Heart left ventricle (tissue), 16 donors: ENCODE measurements at regions not wholly inside any gene's neighbourhood (a gene's known extent, or its start where the extent isn't known, plus 50 kb on each side); places are given as distances from the start of the nearest gene placed in this dataset.

Source experiments
- ATAC-seq, 4 donors: fragments of 200-7000 bp; cut with Tn5 transposase; one replicate each; pipeline ENCODE4 v1.9.1; 2020 to 2022; ENCODE audit warnings: moderate library complexity in 4 of 4, mild to moderate bottlenecking in 3 of 4, moderate number of reproducible peaks in 1 of 4
- DNase-seq, 5 donors: peaks; one replicate each; pipeline ENCODE4 v3.0.0-alpha.2; 2020
- H3K27ac ChIP-seq, 12 donors: fragments of 200-600 bp; sonication (generic) in 4 of 12; one replicate each; pipeline versions ENCODE4 v1.5.0 to v1.8.0; 2016 to 2022; ENCODE audit warnings: mild to moderate bottlenecking in 2 of 12
- H3K27me3 ChIP-seq, 9 donors: fragments of 200-600 bp; sonication (generic) in 2 of 9; one replicate each; pipeline versions ENCODE4 v1.5.1 to v1.8.0; 2016 to 2022; ENCODE audit warnings: mild to moderate bottlenecking in 3 of 9
- H3K36me3 ChIP-seq, 9 donors: fragments of 200-600 bp; sonication (generic) in 2 of 9; one replicate each; pipeline versions ENCODE4 v1.5.0 to v1.8.0; 2018 to 2022; ENCODE audit warnings: mild to moderate bottlenecking in 2 of 9
- H3K4me1 ChIP-seq, 12 donors: fragments of 200-600 bp; sonication (generic) in 4 of 12; one replicate each; pipeline versions ENCODE4 v1.5.0 to v1.8.0; 2016 to 2022; ENCODE audit warnings: mild to moderate bottlenecking in 3 of 12
- H3K4me3 ChIP-seq, 12 donors: fragments of 200-600 bp; sonication (generic) in 4 of 12; one replicate each; pipeline versions ENCODE4 v1.5.0 to v1.8.0; 2017 to 2022; ENCODE audit warnings: mild to moderate bottlenecking in 9 of 12, moderate library complexity in 4 of 12
- H3K9me3 ChIP-seq, 12 donors: fragments of 200-600 bp; sonication (generic) in 4 of 12; one replicate each; pipeline versions ENCODE4 v1.5.0 to v1.8.0; 2016 to 2022; ENCODE audit warnings: mild to moderate bottlenecking in 1 of 12
- POLR2A ChIP-seq, 2 donors: fragments of 450-650 bp; IDR thresholded peaks; one replicate each; pipeline ENCODE4 v1.6.1; 2017; ENCODE audit warnings: antibody characterized with exemption in 2 of 2, mild to moderate bottlenecking in 2 of 2, moderate library complexity in 2 of 2
- WGBS, 4 donors: extraction: QIAGEN DNeasy Blood & Tissue Kit in 2 of 4; methylation state at CpG; one replicate each; pipeline versions ENCODE4 v1.1.5 to v1.1.7; 2013 to 2018; 5-methylcytosine and 5-hydroxymethylcytosine counted together
- intact Hi-C, 10 donors: fragments of 100-400 bp; cut with DNase I; formaldehyde crosslinking; loops; one replicate each; pipeline versions ENCODE4 v1.11.1 to v1.14.2; 2022
- TF ChIP-seq, protein P1 (sequence below), 12 donors: fragments of 200-600 bp; sonication (generic) in 4 of 12; IDR thresholded peaks; one replicate each; pipeline versions ENCODE4 v1.5.0 to v1.8.0; 2018 to 2022; ENCODE audit warnings: antibody characterized with exemption in 12 of 12, mild to moderate bottlenecking in 5 of 12
- donor health status: ischemic (EF 13 %, LVEDD 7.1; RV severe dilation, severe dysfunction).
- donor health status: healthy with polysubstance abuse.
- donor health status: DM: no; HTN: yes; CAD: no.
- donor health status: DM: no; HTN: no; CAD: no.
- donor health status: ischemic (EF 25% LVEDD 6.9; RV normal size, moderate dysfunction).
- donor health status: ischemic (EF 25% LVEDD 5.7; RV mildly dilated, moderate dysfunction).
- donor health status: healthy.
- donor health status: DM: yes; HTN: yes; CAD: no.
- donor health status: ischemic (EF 35%, LVEDD 5.7; RV mildly dilated, moderate dysfunction).
- donor health status: nonischemic (EF 11% LVEDD 7.7; RV severe dilation, severe dysfunction).
- donor health status: DM: yes; HTN: yes; CAD: no.
- donor health status: PGD.
- donor health status: ischemic (EF 29% LVEDD 5.4; RV normal size, mild dysfunction).
- donor health status: nonischemic (EF 23%, LVEDD 6.1; RV moderate dilation, normal function).

DNA sequence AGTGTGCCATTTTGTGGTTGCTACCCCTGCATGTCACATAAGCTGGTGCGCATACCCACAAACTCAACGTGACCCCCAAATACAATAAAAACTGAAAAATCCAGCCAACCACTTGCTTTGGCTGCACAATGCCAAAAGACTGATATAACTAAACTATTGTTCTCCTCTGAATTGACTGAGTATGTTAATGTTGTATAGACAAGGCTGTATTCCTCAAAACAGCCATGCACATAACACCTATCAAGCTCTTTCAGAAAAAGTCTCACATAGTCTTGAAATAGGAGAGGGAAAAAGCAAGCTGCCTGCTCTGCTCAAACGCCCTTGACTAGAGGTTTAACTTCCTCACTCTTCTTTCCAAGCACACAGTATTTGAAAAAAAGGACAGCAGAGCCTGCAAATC lies 126.4 kb upstream of the NOCT start:
- WGBS, 4 donors, result 70 to 92% (median 84%) methylated on average over 3 of the region's 3 CpGs
- no peaks in the 10 kb centered on the region for H3K4me1 ChIP-seq
- DNase-seq, result no peak
- H3K4me3 ChIP-seq, result no peak overlapping the region
- H3K9me3 ChIP-seq, result no peaks in the 10 kb centered on the region
- no peak for ATAC-seq
- TF ChIP-seq, protein P1, sequence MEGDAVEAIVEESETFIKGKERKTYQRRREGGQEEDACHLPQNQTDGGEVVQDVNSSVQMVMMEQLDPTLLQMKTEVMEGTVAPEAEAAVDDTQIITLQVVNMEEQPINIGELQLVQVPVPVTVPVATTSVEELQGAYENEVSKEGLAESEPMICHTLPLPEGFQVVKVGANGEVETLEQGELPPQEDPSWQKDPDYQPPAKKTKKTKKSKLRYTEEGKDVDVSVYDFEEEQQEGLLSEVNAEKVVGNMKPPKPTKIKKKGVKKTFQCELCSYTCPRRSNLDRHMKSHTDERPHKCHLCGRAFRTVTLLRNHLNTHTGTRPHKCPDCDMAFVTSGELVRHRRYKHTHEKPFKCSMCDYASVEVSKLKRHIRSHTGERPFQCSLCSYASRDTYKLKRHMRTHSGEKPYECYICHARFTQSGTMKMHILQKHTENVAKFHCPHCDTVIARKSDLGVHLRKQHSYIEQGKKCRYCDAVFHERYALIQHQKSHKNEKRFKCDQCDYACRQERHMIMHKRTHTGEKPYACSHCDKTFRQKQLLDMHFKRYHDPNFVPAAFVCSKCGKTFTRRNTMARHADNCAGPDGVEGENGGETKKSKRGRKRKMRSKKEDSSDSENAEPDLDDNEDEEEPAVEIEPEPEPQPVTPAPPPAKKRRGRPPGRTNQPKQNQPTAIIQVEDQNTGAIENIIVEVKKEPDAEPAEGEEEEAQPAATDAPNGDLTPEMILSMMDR (IDR thresholded peaks at IDR 0.05), result no peak
- no peak for TF ChIP-seq POLR2A (IDR thresholded peaks at IDR 0.05)
- H3K27ac ChIP-seq, result no peak overlapping the region
- H3K36me3 ChIP-seq, result no peaks in the 10 kb centered on the region
- H3K27me3 ChIP-seq, result no peaks in the 10 kb centered on the region
- intact Hi-C loops, result no loop called here

DNA sequence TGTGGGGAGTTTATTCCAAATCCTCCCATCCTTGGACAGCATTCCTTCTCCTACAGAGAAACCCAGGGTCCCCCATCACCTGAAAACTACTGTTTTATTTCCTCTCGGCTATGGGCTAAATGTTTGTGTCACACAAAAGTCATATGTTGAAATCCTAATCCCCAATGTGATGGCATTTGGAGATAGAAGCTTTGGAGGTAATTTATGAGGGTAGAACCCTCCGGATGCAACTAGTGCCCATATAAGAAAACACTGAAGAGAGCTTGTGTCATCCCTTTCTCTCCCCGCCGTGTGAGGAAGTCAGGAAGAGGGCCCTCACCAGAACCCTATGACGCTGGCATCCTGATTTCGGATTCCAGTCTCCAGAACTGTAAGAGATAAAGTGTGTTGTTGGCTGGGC lies 127.8 kb upstream of the NOCT start:
- Histone ChIP-seq H3K36me3 (no peaks in the 10 kb centered on the region), H3K4me1 (no peaks in the 10 kb centered on the region), H3K27ac (no peak overlapping the region), H3K27me3 (no peaks in the 10 kb centered on the region), H3K9me3 (no peaks in the 10 kb centered on the region), H3K4me3 (no peak overlapping the region)
- 96 to 98% (median 97%) methylated on average over 6 of the region's 6 CpGs for WGBS, 4 donors
- DNase-seq, result no peak
- intact Hi-C loops, result no loop called here
- no peak for TF ChIP-seq POLR2A (IDR thresholded peaks at IDR 0.05)
- TF ChIP-seq, protein P1 (IDR thresholded peaks at IDR 0.05), result no peak
- no peak for ATAC-seq

DNA sequence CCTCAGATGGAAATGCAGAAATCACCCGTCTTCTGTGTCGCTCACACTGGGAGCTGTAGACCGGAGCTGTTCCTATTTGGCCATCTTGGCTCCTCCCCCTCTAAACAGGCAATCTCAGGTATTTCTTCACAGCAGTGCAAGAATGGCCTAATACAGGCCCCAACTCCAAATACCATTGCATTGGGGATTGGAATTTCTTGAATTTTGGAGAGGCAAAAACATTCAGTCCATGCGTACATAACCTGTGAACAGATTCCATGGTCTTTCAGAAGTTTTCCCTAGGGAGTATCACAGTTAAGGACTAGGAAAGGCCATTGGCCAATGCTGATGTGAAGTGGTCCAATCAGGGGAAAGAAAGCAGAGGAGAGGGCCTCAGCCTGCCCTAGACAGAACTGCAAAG lies 128.2 kb upstream of the NOCT start:
- DNase-seq (no peak), ATAC-seq (no peak)
- WGBS, 4 donors, result 91 to 98% (median 96%) methylated on average over 4 of the region's 4 CpGs
- no peaks in the 10 kb centered on the region for H3K9me3 ChIP-seq
- H3K4me1 ChIP-seq, result no peaks in the 10 kb centered on the region
- H3K27ac ChIP-seq, result no peak overlapping the region
- no peaks in the 10 kb centered on the region for H3K27me3 ChIP-seq
- H3K4me3 ChIP-seq, result no peak overlapping the region
- no peak for TF ChIP-seq POLR2A (IDR thresholded peaks at IDR 0.05)
- TF ChIP-seq, protein P1 (IDR thresholded peaks at IDR 0.05), result no peak
- no peaks in the 10 kb centered on the region for H3K36me3 ChIP-seq
- intact Hi-C loops, result no loop called here

DNA sequence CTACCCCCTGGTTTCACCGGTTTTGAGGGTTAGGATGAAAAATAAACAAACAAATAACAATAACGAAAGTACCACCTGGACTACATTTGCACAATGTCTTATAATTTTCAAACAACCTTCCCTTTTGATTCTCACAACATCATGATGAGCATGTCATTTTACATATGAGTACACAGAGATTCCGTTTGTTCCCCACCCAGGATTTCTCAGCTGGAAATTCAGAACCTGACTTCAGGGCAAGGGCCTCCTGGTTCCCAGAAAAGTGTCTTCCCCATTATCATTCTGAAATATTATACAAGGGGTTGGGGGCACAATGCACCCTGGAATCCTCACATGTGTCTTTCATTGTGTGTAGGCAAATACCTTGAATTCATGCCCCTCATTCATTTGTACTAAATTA lies 135.8 kb upstream of the NOCT start:
- intact Hi-C loops, result loop anchor here in 4 of 10 donors (10.0 kb wide), 5 partner anchors 195 to 1755 kb away; no protein-coding TSS in a partner anchor

More for the DNA sequence above, 135.8 kb upstream of the NOCT start:
- Histone ChIP-seq H3K9me3 (no peaks in the 10 kb centered on the region), H3K36me3 (no peaks in the 10 kb centered on the region), H3K4me3 (no peak overlapping the region), H3K4me1 (no peaks in the 10 kb centered on the region), H3K27ac (no peak overlapping the region), H3K27me3 (peaks cover 0 to under 1% (median 0%) of the 10 kb centered on the region in 9 donors)
- ATAC-seq (no peak), DNase-seq (no peak)
- TF ChIP-seq POLR2A (IDR thresholded peaks at IDR 0.05), result no peak
- TF ChIP-seq, protein P1 (IDR thresholded peaks at IDR 0.05), result no peak
- 82 to 91% (median 85%) methylated on average over 3 of the region's 3 CpGs for WGBS, 4 donors
